ENCODE measurements at regions not wholly inside any gene's neighbourhood (a gene's known extent, or its start where the extent isn't known, plus 50 kb on each side); places are given as distances from the start of the nearest gene placed in this dataset.

GRCh38 chr1:94741510-94741909 lies 78.6 kb upstream of the SLC44A3 start:
- TF ChIP-seq CTCF (IDR thresholded peaks at IDR 0.05): no peak
- TF ChIP-seq POLR2A (IDR thresholded peaks at IDR 0.05): no peak

Measured in testis (tissue), 2 donors.